PFSK-1 (cell line): ENCODE measurements at regions not wholly inside any gene's neighbourhood (a gene's known extent, or its start where the extent isn't known, plus 50 kb on each side); places are given as distances from the start of the nearest gene placed in this dataset.

ENCODE experiments used
- FOXP2 ChIP-seq: optimal IDR thresholded peaks from 2 replicates; pipeline ENCODE3; 2011; ENCODE audit warnings: borderline replicate concordance, control low read depth, inconsistent platforms; ENCODE audit not compliant: insufficient read depth; ENCODE audit errors: extremely low read length, extremely low read depth
- POLR2AphosphoS5 ChIP-seq: IDR thresholded peaks from 2 replicates; pipeline ENCODE4 v1.6.1; 2012; ENCODE audit warnings: low read depth, mild to moderate bottlenecking, control low read depth, low read length, moderate library complexity
- SIN3A ChIP-seq: IDR thresholded peaks from 2 replicates; pipeline ENCODE4 v1.6.1; 2012; ENCODE audit warnings: mild to moderate bottlenecking, low read length, moderate library complexity, borderline replicate concordance; ENCODE audit not compliant: insufficient read depth
- TAF1 ChIP-seq: IDR thresholded peaks from 2 replicates; pipeline ENCODE4 v1.6.1; 2012; ENCODE audit warnings: low read length, control low read depth, borderline replicate concordance; ENCODE audit not compliant: insufficient read depth
- TF ChIP-seq, protein P1 (sequence below), 2 experiments: IDR thresholded peaks; 2 replicates each; pipeline versions ENCODE4 v1.6.1 to v1.8.0; 2011 to 2012; ENCODE audit warnings: low read depth in 2 of 2, low read length in 2 of 2, control low read depth in 1 of 2, inconsistent platforms in 1 of 2, mild to moderate bottlenecking in 1 of 2, moderate library complexity in 1 of 2; ENCODE audit not compliant: insufficient read depth in 1 of 2

GRCh38 chr11:92285776-92286175 lies 61.2 kb downstream of the FAT3 start:
- TF ChIP-seq POLR2AphosphoS5: no peak
- TF ChIP-seq, protein P1, sequence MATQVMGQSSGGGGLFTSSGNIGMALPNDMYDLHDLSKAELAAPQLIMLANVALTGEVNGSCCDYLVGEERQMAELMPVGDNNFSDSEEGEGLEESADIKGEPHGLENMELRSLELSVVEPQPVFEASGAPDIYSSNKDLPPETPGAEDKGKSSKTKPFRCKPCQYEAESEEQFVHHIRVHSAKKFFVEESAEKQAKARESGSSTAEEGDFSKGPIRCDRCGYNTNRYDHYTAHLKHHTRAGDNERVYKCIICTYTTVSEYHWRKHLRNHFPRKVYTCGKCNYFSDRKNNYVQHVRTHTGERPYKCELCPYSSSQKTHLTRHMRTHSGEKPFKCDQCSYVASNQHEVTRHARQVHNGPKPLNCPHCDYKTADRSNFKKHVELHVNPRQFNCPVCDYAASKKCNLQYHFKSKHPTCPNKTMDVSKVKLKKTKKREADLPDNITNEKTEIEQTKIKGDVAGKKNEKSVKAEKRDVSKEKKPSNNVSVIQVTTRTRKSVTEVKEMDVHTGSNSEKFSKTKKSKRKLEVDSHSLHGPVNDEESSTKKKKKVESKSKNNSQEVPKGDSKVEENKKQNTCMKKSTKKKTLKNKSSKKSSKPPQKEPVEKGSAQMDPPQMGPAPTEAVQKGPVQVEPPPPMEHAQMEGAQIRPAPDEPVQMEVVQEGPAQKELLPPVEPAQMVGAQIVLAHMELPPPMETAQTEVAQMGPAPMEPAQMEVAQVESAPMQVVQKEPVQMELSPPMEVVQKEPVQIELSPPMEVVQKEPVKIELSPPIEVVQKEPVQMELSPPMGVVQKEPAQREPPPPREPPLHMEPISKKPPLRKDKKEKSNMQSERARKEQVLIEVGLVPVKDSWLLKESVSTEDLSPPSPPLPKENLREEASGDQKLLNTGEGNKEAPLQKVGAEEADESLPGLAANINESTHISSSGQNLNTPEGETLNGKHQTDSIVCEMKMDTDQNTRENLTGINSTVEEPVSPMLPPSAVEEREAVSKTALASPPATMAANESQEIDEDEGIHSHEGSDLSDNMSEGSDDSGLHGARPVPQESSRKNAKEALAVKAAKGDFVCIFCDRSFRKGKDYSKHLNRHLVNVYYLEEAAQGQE (IDR thresholded peaks at IDR 0.05; ENCODE audit: insufficient read depth in 1 of 2, low read depth in 2 of 2, low read length in 2 of 2): no peak
- TF ChIP-seq FOXP2: no peak
- no peak for TF ChIP-seq SIN3A
- TF ChIP-seq TAF1: no peak

- TF ChIP-seq SIN3A (no peak), POLR2AphosphoS5 (no peak), FOXP2 (no peak), TAF1 (no peak)
- TF ChIP-seq, protein P1 (IDR thresholded peaks at IDR 0.05; ENCODE audit: insufficient read depth in 1 of 2, low read depth in 2 of 2, low read length in 2 of 2): no peak
Measured at GRCh38 chr11:92286709-92287108, 62.1 kb downstream of the FAT3 start.

DNA sequence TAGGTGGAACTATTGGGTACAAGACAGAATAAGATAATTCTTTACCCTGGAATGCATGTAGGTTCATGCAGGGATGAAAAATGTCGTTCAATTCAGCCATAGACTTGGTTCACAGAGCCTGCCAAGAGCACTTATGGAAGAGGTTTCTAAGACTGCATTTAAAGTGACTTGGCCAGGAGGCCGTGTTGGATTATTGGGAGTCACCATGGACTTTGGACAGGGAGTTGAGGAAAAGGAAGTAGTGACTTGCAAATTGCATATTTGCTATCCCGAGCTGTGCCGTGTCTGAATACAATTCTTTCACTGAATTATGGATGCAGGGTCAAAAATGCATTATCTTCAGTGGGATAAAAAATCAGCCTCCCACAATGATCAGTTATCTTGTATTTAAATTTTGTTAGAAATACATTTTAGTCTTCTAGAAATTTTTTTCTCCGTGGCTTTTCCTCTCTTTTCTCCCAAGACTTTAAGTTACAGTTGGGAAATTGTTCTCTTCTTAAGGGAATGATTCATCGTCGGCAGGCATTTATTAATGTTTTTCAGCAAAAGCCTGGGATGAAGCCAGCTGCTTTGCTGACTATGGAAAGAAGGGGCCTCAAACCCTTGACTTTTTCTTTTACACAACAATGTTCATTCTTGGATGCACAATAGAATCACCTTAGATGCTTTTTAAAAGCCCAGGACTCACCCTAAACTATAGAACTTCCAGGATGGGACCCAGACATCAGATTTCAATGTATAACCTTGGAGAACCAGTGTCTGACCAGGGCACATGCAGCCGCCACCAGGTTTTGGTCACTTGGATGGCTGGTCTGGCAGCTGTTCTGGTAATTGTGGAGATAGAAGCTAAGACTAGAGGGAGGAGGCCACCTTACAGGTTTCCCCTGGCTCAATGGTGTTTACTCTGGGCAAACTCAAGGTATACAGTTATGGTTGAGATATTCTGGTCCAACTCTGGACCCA lies 70.8 kb downstream of the FAT3 start:
- TF ChIP-seq, protein P1 (IDR thresholded peaks at IDR 0.05; ENCODE audit: insufficient read depth in 1 of 2, low read depth in 2 of 2, low read length in 2 of 2): no peak
- TF ChIP-seq TAF1: no peak
- no peak for TF ChIP-seq SIN3A
- TF ChIP-seq POLR2AphosphoS5: no peak
- TF ChIP-seq FOXP2: no peak

DNA sequence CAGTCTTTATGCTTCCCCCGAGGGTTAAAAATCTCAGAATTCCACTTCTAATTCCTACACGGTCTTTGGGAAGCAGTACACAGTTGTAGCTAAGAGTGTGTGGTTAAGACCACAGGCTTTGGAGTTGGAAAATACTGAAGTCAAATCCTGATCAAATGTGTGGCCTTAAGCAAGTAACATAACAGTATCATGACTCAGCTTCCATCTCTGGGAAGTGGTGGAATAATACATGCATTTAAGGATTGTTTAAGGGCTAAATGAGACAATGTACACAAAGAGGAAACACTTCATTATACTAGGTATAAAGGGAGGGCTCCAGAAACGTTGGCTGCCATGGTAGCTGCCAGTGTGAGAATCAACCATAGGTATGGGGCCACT lies 71.5 kb downstream of the FAT3 start:
- TF ChIP-seq TAF1 (no peak), POLR2AphosphoS5 (no peak), FOXP2 (no peak), SIN3A (no peak)
- TF ChIP-seq, protein P1 (IDR thresholded peaks at IDR 0.05; ENCODE audit: insufficient read depth in 1 of 2, low read depth in 2 of 2, low read length in 2 of 2): no peak
